NCI-H82 treated with DMSO at 0.1 percent for 48 hours (cell line): ENCODE measurements at regions not wholly inside any gene's neighbourhood (a gene's known extent, or its start where the extent isn't known, plus 50 kb on each side); places are given as distances from the start of the nearest gene placed in this dataset.

Experiments
- DNase-seq: peaks from one replicate; lab custom pipeline; 2025; ENCODE audit not compliant: unreplicated experiment; lab: John Stamatoyannopoulos, UW

DNA sequence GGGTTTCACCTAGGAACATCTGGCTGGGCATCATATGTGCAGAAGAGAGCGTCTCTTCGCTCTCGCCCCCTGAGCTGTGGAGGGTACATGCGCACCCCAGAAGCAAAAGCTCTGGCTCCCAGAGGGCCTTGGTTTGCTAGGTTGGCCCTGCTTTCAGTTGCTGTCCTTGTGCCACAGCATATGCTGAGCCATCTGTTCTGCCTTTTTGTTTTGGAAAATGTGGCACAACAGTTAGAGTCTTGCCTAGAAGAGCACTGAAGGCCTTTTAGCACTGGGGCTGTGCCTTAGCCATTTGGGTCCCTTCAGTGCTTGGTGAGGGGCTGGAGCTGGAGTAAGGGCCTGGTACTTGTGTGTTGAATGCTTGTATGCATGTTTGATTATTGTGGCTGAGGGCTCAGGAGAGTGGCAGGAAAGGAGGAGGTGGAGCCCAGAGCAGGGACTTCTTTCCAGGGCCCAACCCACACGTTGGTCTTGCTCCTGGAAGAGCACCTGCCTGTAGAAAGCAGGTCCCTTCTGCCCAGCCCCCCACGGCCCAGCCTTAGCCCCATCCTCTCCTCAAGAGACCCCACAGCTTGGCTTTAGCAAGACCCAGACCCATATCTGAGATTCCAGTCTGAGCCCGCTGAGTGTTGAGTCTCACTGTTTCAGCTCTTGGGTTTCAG is 113.7 kb downstream of the SLC25A47 start:
- DNase-seq: no peak

DNA sequence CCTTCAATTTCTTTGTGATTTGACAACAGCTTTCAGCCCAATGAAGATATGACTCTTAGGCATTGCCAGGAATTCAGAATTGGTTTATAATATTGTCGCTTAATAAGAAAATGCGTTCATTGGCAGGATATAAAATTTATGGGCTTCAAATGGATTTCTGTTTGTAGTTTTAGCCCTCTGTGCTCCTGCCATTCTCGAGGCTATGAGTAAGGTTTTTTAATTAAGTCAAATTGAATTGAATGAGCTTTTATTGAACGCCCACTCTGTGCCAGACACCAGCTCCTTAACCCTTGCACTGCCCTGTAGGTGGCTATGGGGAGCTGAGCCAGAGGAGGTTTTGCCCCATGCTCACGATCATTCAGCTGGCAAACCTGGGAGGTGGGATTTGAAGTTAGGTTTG is 115.1 kb downstream of the SLC25A47 start:
- no peak for DNase-seq

DNA sequence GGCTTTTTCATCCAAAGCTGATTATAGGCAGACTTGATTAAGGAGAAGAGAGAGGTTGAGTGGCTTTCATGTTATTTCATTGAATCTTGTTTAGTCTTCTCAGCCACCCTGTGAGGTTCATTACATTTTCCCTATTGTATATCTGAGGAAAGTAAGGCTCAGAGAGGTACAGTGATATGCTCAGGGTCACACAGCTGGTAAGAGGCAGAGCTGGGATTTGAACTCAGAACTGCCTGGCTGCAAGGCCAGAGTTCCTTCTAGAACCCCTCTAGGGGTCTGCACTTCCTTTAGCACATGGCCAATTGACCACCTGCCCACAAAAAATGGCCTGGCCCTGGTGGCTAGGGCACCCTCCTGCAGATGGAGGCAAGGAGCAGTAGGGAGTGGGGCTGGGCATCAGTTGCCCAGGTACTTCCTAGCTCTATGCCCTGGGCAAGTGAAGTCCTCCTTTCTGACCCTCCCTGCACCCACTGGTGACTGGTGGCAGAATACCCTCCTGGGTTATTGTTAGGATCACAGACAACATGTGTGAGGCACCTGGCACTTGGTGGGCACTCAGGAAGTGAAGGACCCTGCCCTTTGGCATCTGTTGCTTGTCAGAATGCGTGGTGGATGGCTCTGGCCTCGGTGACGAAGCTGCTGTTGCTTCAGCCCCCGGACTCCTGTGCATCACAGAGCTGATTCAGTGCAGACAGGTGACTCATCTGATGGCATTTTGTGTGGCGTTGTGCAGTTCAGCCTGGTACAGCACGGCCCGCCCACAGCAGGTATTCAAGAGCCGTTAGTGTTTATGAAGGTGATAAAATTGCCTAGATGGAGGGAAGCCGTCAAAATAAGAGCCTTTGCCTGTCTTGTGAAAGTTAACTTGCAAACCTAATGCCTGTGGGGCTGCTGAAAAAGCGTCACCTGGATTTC is 115.8 kb downstream of the SLC25A47 start:
- no peak for DNase-seq

DNA sequence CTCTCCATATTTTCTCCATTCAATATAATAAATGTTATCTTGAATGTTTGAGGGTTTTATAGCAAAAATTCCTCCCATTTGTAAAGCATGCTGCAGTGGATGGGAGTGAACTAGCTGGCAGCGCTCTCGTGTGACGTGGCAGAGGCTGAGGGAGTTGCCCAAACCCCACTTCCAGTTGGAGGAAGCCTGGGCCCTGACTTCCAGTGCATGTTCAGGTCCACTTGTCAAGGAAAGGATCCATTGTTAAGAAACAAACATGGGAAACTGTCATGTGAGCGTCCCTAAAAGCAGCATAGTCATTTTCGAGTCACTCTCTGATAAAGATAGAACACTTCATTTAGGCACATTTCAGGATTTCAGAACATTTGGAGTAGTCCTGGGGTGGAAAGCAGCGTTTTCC is 116.6 kb downstream of the SLC25A47 start:
- no peak for DNase-seq

DNA sequence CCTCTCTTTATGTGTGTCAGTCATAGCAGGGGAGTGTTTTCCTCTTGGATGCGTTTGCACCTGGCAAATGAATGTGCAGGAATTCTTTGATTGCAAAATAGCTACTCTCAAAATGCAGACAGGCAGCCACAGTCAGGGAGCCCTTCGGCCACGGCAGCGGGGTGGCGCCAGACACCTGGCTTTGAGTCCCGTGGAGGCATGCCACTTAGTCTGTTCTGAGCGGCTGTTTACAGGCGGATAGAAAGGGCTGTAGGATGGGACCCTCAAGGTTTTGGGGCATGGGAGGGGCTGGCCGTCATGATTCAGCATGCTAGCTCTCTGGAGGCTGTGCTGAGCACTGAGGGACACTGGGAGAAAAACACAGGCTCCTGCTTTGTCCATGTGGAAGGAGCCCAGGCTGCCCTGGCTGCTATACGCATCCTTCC is 117.1 kb downstream of the SLC25A47 start:
- DNase-seq: no peak

DNA sequence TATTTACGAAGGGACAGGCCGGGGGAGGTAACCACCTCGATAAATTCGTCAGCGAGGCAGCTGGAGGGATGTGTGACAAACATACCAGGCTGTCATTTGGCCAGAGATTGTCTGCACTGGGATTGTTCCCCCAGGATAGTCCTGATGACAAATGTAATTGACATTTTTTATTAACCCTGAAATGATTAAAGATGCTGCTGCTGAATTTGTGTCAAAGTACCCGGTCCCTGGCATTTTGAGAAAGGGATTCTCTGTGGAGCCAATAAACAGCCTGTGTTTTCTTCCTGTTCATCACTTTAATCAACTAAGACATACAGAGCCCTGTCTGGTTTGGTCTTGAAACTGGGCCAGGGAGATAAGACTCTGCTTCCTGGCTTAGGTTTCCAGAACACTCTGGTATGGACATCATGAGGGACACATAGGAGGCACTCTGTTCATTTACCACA is 117.6 kb downstream of the SLC25A47 start:
- DNase-seq: no peak

DNA sequence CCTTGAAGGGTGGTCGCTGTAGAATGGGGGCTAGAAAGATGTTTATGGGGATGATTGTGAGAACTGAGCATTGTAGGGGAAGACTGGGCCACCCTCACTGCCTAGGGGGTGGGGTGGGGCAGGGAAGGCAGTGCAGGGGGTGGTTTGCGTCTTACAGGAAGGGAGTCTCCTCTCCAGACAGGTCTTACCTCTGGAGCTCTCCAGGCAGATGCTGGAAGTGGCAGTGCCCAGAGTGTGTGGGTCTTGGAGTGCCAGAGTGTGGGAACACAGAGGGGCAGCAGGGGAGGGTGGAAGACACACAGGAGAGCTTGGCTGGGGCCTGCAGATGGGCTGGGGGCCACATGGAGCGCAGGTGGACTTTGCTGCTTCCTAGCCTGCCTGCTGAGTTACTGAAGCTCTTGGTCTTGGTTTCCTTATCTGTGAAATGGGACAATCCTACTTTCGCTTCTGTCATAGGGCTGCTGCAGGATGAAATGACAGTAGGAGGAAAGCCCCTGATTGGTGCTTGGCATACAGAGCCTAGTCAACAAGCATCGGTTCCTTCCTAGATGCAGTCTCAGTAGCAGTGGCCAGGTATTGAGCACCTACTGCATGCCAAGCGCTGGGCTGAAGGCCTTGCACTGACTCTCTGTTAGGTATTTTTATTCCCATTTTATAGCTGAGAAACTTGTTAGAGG is 118.3 kb downstream of the SLC25A47 start:
- DNase-seq: no peak

DNA sequence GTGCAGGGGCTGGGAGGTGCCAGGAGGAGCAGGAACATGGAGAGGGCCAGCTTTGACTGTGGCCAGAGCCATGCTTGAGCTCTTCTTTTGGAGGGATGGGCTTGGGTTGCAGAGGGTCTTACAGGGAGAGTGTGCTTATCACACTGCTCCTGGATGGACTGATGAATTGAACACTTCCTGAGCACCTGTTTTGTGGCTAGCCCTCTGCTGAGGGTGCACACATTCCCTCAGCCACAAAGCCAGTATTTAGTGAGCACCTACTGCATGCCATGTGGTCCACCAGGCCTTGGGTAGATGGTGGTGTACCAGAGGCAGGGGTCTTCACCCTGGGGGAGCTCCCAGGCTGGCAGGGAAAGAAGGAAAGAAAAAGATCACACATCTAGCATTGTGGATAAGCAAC is 118.9 kb downstream of the SLC25A47 start:
- no peak for DNase-seq

DNA sequence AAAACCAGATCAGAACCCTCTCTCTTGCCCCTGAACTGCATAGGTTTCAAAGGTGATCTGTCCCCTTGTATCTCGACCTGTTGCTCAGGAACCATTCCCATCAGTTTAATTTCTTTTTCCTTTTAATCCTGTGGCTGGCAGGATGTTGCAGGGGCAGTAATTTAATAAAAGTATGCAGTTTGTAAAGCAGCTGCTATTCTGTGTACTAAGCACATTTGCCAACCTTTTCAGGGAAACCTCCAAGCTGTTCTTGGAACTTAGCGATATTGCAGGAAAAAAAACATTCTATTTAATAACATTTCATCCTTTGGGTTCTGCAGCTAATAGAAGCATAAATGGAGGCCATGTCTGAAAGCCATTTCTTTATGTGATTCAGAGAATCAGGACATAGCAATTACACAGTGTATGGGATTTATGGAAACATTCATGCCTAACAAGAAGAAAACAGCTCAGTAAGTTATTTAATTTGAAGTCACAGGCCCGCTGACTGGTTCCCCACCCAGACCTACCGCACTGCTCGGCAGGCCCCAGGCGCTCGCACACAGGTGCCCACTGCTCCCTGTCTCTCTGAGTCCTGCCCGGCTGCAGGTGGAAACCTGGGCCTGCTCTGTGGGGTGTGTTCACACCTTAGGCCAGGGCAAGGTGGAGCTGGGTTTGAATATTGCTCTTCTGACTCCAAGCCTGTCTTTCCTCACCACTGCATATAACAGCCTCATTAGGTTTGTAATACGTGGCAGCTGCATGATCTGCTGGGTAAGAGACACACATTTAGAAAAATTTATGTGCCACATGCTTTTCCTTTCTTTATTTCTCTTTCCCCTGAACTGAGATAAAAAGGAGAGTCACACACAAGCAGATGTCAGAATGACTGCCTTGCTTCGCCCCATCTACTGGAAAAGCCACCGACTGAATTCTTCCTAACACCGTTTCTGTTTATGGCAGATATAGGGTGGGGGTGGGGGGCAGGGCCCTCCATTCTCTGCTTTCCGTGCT is 119.7 kb downstream of the SLC25A47 start:
- no peak for DNase-seq

DNA sequence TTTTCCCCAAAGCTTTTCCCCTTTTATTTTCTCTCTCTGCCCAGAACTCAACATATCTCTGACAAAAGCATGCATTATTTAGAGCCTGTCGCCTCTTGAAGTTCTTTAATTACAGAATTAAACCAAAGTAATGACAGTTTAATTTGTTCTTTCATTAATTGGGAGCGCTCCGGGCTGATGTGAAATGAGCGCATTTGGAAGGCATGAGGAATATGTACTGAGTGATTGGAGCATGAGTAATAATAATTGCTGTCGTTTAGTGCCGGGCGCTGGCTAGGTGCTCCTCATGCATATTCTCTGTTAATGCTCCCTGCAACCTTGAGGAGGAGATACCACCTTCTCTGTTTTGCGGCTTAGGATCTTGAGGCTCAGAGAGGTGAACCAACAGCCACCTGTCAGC is 120.5 kb downstream of the SLC25A47 start:
- no peak for DNase-seq

DNA sequence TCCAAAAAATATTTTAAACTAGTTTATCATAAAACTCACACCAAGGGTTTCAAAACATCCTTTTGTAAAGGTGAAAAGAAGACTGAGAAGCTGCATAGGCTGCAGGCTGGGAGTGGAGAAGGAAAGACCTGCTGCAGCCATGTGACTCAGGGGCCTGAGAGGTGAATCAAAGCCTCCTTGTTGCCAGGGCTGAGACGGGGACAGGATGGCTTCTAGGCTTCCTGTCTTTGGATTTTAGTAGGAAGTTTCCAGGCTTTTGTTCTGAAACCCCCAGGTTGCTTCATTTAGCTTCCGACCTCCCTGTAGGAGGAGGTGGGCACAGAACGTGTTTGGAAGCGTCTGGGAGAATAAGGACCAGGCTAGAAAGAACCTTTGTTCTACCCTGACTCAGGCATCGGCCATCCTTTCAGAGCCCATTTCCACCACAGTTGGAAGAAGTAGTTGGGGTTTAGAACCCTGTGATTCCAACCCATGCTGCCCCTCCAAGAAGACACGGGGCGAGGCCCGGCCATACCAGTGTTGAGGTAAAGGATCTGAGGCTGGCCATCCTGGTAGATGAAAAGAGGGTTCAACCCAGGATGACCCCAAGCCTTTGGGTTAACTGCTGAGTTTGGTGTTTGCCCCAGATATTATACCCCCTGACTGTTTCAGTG is 122.4 kb downstream of the SLC25A47 start:
- DNase-seq: no peak

DNA sequence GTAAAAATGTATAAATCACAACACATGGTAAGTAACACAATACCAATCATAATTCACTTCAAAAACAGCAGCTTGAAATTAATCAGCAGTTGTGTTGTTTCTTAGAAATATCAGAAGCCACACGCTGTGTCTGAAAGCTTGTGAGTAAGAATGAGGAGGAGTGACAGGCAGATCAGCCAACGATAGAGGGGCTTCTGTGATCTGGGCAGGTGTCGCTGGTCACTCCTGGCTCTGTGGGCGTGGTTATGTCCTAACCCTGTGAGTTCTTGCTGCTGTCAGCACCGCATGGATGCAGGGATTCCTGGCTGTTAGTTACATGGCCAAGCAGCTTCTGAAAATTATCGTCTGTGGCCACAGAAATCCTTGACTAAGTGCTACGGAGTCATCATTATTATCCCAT is 123.4 kb downstream of the SLC25A47 start:
- peak; percentile 53 for DNase-seq

DNA sequence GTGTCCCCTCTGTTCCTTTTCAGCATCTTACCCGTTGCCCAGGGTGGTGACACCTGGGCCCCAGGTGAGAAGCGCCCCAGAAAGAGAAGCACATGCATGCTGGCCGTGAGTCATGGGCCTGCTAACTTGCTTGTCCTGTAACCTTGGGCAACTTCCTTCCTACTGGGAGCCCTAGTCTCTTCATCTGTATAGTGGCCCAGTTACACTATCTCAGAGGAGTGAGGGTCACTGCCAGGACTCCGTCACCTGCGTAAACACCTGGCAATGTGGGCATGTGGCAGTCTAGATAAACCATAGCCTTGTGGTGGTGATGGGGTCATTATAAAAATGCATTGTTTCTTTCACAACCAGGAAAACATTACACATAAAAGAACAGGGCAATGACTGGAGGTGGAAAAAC is 125.2 kb downstream of the SLC25A47 start:
- no peak for DNase-seq

DNA sequence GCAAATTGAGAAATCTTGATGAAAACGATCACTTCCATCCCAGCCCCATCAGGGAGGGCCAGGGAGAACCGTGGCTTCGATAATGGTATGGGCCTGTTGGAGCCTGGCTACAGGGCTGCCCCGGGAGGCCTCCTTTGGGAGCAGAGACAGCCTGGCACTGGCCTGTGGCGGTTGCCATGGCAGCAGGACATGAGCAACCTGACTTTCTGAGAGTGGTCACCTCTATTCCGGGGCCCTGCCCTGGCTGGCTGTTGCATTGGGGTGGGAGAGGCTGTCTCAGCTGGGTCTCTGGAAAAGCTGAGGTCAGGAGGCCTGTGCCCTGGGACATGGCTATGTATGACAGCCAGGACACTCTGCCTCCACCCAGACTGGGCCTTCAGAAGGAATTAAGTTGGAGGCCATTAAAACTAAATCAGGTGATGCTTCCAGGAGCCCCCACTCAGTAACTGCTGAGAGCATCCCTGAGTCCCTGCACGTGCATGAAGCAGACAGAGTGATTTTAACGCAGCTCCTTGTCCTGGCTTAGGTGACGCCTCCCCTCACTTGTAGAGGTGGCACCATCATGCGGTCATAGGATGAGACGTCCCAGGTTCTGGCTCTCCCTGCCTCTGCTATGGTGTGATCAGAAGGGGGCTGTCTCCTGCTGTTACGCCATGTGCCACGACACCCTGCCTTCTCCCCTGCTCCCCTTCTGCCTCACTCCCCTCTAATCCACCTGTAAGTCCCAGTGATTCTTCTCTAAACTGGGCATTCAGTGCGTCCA is 126.3 kb downstream of the SLC25A47 start:
- DNase-seq: no peak

DNA sequence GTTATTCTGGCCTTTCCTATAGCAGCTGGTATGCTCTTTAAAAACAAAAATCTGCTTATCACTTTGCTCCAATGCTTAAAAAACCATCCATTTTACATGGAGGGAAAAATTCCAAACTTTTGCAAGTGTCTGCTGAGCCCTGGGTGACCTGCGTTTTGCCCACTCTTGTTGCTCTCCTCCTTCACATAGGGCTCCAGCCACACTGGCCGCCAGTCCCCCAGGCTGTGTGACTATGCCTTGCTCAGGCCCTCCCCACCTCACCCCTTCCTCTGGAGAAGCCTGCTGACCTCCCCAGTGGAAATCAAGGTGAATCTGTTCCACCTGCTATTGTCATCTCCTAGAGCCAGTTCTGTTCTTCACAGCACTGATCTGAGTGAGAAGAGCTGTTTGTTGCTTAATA is 126.9 kb downstream of the SLC25A47 start:
- DNase-seq: no peak

DNA sequence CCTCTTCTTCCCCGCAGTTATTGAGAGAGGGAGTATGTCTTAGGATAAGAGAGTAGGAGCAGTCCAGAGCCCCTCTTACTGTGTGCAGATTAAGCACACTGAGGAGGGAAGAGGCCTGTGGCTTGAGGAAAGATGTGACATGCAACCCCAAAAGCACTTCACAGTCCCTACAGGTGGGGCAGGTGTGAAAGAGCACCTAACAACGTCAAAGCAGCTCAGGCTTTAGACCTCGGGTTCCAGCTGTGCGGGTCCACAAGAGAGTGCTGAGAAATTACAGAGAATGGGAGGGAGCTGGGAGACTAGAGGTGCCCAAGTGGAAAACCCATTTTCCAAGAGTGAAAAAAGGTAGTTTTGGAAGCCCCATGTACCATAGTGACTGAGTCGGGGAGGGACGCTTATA is 127.6 kb downstream of the SLC25A47 start:
- DNase-seq: no peak

DNA sequence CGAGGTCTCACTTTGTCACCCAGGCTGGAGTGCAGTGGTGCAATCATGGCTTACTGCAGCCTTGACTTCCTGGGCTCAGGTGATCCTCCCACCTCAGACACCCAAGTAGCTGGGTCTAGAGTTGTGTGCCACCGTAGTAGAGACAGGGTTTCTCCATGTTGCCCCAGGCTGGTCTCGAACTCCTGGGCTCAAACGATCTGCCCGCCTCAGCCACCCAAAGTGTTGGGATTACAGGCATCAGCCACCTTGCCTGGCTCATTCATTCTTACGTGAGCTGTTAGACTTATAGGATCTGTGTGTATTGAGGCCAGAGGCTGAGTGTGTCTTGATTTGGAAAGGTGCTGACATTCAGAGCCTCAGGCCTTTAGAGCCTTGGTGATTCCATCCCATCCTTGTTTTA is 128.1 kb downstream of the SLC25A47 start:
- DNase-seq: no peak

DNA sequence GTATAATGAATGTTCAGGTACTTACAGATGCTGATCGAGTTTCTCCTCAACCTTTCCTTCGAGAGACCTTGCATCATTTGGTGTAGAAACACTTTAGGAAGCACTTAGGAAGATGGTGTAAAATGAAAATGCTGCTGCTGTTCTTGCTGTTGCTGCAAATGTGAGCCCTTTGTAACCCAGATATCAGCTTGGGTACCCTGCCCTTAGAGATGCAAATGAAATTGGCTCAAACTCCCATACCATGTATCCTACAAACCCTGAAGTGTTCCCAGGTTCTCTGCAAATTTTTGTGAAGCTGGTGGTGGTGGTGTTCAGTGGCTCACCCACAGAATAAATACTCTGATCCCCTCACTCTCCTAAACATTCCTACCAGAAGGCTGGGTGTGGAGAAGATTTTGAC is 130.8 kb downstream of the SLC25A47 start:
- DNase-seq: no peak

DNA sequence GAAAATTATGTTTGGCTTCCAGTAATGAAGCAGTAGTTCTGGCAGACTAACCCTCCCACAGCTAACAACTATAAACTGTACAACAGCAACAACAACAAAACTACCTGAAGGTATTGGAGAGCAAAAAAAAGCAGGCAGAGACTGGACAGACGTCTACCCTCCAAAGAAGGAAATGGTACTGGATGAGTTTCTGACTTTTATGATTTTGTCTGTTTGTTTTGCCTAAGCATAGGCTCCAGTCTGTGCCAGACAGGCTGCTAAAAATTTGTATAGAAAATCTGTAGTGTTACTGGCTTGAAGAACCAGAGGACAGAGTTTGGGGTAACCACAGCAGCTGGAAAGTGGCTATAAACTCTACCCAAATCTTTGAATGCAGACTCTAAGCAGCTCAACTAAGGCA is 131.3 kb downstream of the SLC25A47 start:
- no peak for DNase-seq
